ENCODE measurements at regions not wholly inside any gene's neighbourhood (a gene's known extent, or its start where the extent isn't known, plus 50 kb on each side); places are given as distances from the start of the nearest gene placed in this dataset.

- H3K9ac ChIP-seq (ENCODE audit: low read depth, low read length, poor library complexity), result no peak overlapping the region
- no peak overlapping the region for H3K14ac ChIP-seq (ENCODE audit: low read length)
- H4K91ac ChIP-seq (ENCODE audit: low read depth, low read length, poor library complexity), result no peak overlapping the region
- no peaks in the 10 kb centered on the region for H3K79me1 ChIP-seq (ENCODE audit: low read depth, low read length)
- H3K4me3 ChIP-seq (ENCODE audit: low read length in 2 of 2), result no peak overlapping the region
- H3K23ac ChIP-seq (ENCODE audit: low read depth, low read length, poor library complexity), result no peak overlapping the region
- WGBS, 2 donors (ENCODE audit: extremely low coverage in 2 of 2, insufficient read length in 2 of 2, insufficient replicate concordance in 1 of 2), result no CpG with 5 or more reads among the region's 8 CpGs
- H3K27me3 ChIP-seq (ENCODE audit: control insufficient read depth in 3 of 3, insufficient read depth in 3 of 3, low read depth in 1 of 3, low read length in 3 of 3), result no peaks in the 10 kb centered on the region
- H3K27ac ChIP-seq (replicated peaks; ENCODE audit: low read length), result no peak overlapping the region
- no peak overlapping the region for H2AK5ac ChIP-seq (ENCODE audit: low read depth, low read length)
- H2AFZ ChIP-seq (ENCODE audit: low read length), result no peak overlapping the region
- H3K4ac ChIP-seq (ENCODE audit: low read length), result no peak overlapping the region
- peaks cover 17 to 23% of the 10 kb centered on the region in 2 donors for H3K4me1 ChIP-seq (ENCODE audit: control insufficient read depth in 2 of 2, insufficient read depth in 1 of 2, low read depth in 1 of 2, low read length in 2 of 2)
- H2BK120ac ChIP-seq (ENCODE audit: low read depth, low read length), result no peak overlapping the region
- H3K36me3 ChIP-seq (replicated peaks in 1 of 2; ENCODE audit: control insufficient read depth in 2 of 2, insufficient read depth in 2 of 2, low read length in 2 of 2), result no peaks in the 10 kb centered on the region
- no peak overlapping the region for H2BK15ac ChIP-seq (ENCODE audit: low read length)
- no peak for DNase-seq (ENCODE audit: low spot score)
- H2BK12ac ChIP-seq (ENCODE audit: low read length), result peak overlapping the region; percentile 23
- H2BK5ac ChIP-seq (ENCODE audit: low read length), result no peak overlapping the region
- no peaks in the 10 kb centered on the region for H3K9me3 ChIP-seq (replicated peaks in 1 of 2; ENCODE audit: control insufficient read depth in 2 of 2, insufficient read depth in 1 of 2, low read depth in 1 of 2, low read length in 2 of 2)
- H4K8ac ChIP-seq (ENCODE audit: low read depth, low read length), result no peak overlapping the region
- peak overlapping the region; percentile 9 for H3K18ac ChIP-seq (ENCODE audit: low read length)
- no peak overlapping the region for H3K4me2 ChIP-seq (ENCODE audit: insufficient read depth, low read length, poor library complexity, severe bottlenecking)
These were observed 160.6 kb downstream of the VEGFA start for GRCh38 chr6:43930440-43931154.

- Histone ChIP-seq H2AFZ (ENCODE audit: low read length) (no peak overlapping the region), H3K4me1 (ENCODE audit: control insufficient read depth in 2 of 2, insufficient read depth in 1 of 2, low read depth in 1 of 2, low read length in 2 of 2) (peaks cover 19 to 23% of the 10 kb centered on the region in 2 donors), H2AK5ac (ENCODE audit: low read depth, low read length) (no peak overlapping the region), H2BK15ac (ENCODE audit: low read length) (no peak overlapping the region), H3K9ac (ENCODE audit: low read depth, low read length, poor library complexity) (no peak overlapping the region), H4K8ac (ENCODE audit: low read depth, low read length) (no peak overlapping the region), H3K27ac (replicated peaks; ENCODE audit: low read length) (no peak overlapping the region), H3K79me1 (ENCODE audit: low read depth, low read length) (no peaks in the 10 kb centered on the region), H4K91ac (ENCODE audit: low read depth, low read length, poor library complexity) (peak overlapping the region; percentile 13), H2BK120ac (ENCODE audit: low read depth, low read length) (no peak overlapping the region), H3K9me3 (replicated peaks in 1 of 2; ENCODE audit: control insufficient read depth in 2 of 2, insufficient read depth in 1 of 2, low read depth in 1 of 2, low read length in 2 of 2) (no peaks in the 10 kb centered on the region), H2BK12ac (ENCODE audit: low read length) (peak overlapping the region; percentile 8), H3K4me3 (ENCODE audit: low read length in 2 of 2) (no peak overlapping the region), H3K36me3 (replicated peaks in 1 of 2; ENCODE audit: control insufficient read depth in 2 of 2, insufficient read depth in 2 of 2, low read length in 2 of 2) (no peaks in the 10 kb centered on the region), H2BK5ac (ENCODE audit: low read length) (no peak overlapping the region), H3K18ac (ENCODE audit: low read length) (no peak overlapping the region), H3K23ac (ENCODE audit: low read depth, low read length, poor library complexity) (no peak overlapping the region), H3K4me2 (ENCODE audit: insufficient read depth, low read length, poor library complexity, severe bottlenecking) (no peak overlapping the region), H3K14ac (ENCODE audit: low read length) (no peak overlapping the region), H3K27me3 (ENCODE audit: control insufficient read depth in 3 of 3, insufficient read depth in 3 of 3, low read depth in 1 of 3, low read length in 3 of 3) (no peaks in the 10 kb centered on the region), H3K4ac (ENCODE audit: low read length) (no peak overlapping the region)
- no peak for DNase-seq (ENCODE audit: low spot score)
- no CpG with 5 or more reads among the region's 5 CpGs for WGBS, 2 donors (ENCODE audit: extremely low coverage in 2 of 2, insufficient read length in 2 of 2, insufficient replicate concordance in 1 of 2)
These were observed 159.5 kb downstream of the VEGFA start for GRCh38 chr6:43929511-43929910.

- Histone ChIP-seq H3K27me3 (ENCODE audit: control insufficient read depth in 3 of 3, insufficient read depth in 3 of 3, low read depth in 1 of 3, low read length in 3 of 3) (no peaks in the 10 kb centered on the region), H2BK120ac (ENCODE audit: low read depth, low read length) (peak overlapping the region; percentile 26), H2BK12ac (ENCODE audit: low read length) (peak overlapping the region; percentile 33), H3K18ac (ENCODE audit: low read length) (peak overlapping the region; percentile 58), H3K23ac (ENCODE audit: low read depth, low read length, poor library complexity) (no peak overlapping the region), H3K27ac (replicated peaks; ENCODE audit: low read length) (peak overlapping the region; percentile 82), H3K9me3 (replicated peaks in 1 of 2; ENCODE audit: control insufficient read depth in 2 of 2, insufficient read depth in 1 of 2, low read depth in 1 of 2, low read length in 2 of 2) (no peaks in the 10 kb centered on the region), H2AFZ (ENCODE audit: low read length) (no peak overlapping the region), H4K8ac (ENCODE audit: low read depth, low read length) (no peak overlapping the region), H3K79me1 (ENCODE audit: low read depth, low read length) (peaks cover 2% of the 10 kb centered on the region), H3K4me3 (ENCODE audit: low read length in 2 of 2) (no peak overlapping the region), H3K4me2 (ENCODE audit: insufficient read depth, low read length, poor library complexity, severe bottlenecking) (no peak overlapping the region), H2AK5ac (ENCODE audit: low read depth, low read length) (peak overlapping the region; percentile 78), H3K4ac (ENCODE audit: low read length) (no peak overlapping the region), H4K91ac (ENCODE audit: low read depth, low read length, poor library complexity) (no peak overlapping the region), H2BK15ac (ENCODE audit: low read length) (peak overlapping the region; percentile 16), H3K4me1 (ENCODE audit: control insufficient read depth in 2 of 2, insufficient read depth in 1 of 2, low read depth in 1 of 2, low read length in 2 of 2) (peaks cover 12 to 13% of the 10 kb centered on the region in 2 donors), H3K14ac (ENCODE audit: low read length) (no peak overlapping the region), H3K9ac (ENCODE audit: low read depth, low read length, poor library complexity) (no peak overlapping the region), H2BK5ac (ENCODE audit: low read length) (peak overlapping the region; percentile 32), H3K36me3 (replicated peaks in 1 of 2; ENCODE audit: control insufficient read depth in 2 of 2, insufficient read depth in 2 of 2, low read length in 2 of 2) (no peaks in the 10 kb centered on the region)
- no peak for DNase-seq (ENCODE audit: low spot score)
- WGBS, 2 donors (ENCODE audit: extremely low coverage in 2 of 2, insufficient read length in 2 of 2, insufficient replicate concordance in 1 of 2), result no CpG with 5 or more reads among the region's 4 CpGs
These were observed 157.7 kb downstream of the VEGFA start for GRCh38 chr6:43927532-43928210.

Data from neuronal stem cell (in vitro differentiated cells).